Naive thymus-derived CD4-positive, alpha-beta T cell (primary cell): ENCODE measurements at regions not wholly inside any gene's neighbourhood (a gene's known extent, or its start where the extent isn't known, plus 50 kb on each side); places are given as distances from the start of the nearest gene placed in this dataset.

Experiments
- ATAC-seq: fragments of 150-1000 bp; cut with Tn5 transposase; 2 replicates; pipeline ENCODE4 v1.10.0; 2021; ENCODE audit warnings: mild to moderate bottlenecking, moderate library complexity
- CTCF ChIA-PET: fragments of 350-600 bp; sonication (Branson Sonifier 250); formaldehyde crosslinking; loops from one replicate; lab custom pipeline; 2021; ENCODE audit warnings: antibody characterized with exemption; lab: Charles Lee
- POLR2A ChIA-PET: fragments of 350-600 bp; sonication (Branson Sonifier 250); formaldehyde crosslinking; loops from one replicate; lab custom pipeline; 2021; ENCODE audit warnings: antibody characterized with exemption, inconsistent platforms; lab: Charles Lee
- DNase-seq, 9 donors: peaks; one replicate each; pipeline versions ENCODE4 v3.0.0 to v3.0.0-alpha.2; 2020 to 2022; ENCODE audit warnings: mixed read lengths in 1 of 9
- H3K27ac ChIP-seq: one replicate; pipeline ENCODE4 v1.7.0; 2013; ENCODE audit warnings: mild to moderate bottlenecking, low read depth, low read length, moderate library complexity
- H3K27me3 ChIP-seq, 2 donors: one replicate each; pipeline ENCODE4 v1.7.0; 2013; ENCODE audit warnings: low read length in 2 of 2, mild to moderate bottlenecking in 2 of 2, moderate library complexity in 2 of 2; ENCODE audit not compliant: control insufficient read depth in 2 of 2, insufficient read depth in 2 of 2
- H3K36me3 ChIP-seq, 3 experiments: 1 replicate in 2 of 3; 2 replicates in 1 of 3; pipeline ENCODE4 v1.7.0; 2013; ENCODE audit warnings: low read length in 3 of 3, mild to moderate bottlenecking in 3 of 3, moderate library complexity in 1 of 3; ENCODE audit not compliant: insufficient read depth in 3 of 3, control insufficient read depth in 2 of 3
- H3K4me1 ChIP-seq, 2 donors: one replicate each; pipeline ENCODE4 v1.7.0; 2013; ENCODE audit warnings: low read length in 2 of 2, mild to moderate bottlenecking in 2 of 2, moderate library complexity in 1 of 2; ENCODE audit not compliant: control insufficient read depth in 2 of 2, insufficient read depth in 2 of 2
- H3K4me3 ChIP-seq: 2 replicates; pipeline ENCODE4 v1.7.0; 2013; ENCODE audit warnings: mild to moderate bottlenecking, low read length
- H3K9me3 ChIP-seq, 3 experiments: 1 replicate in 2 of 3; 2 replicates in 1 of 3; pipeline ENCODE4 v1.7.0; 2013; ENCODE audit warnings: low read length in 3 of 3; ENCODE audit not compliant: control insufficient read depth in 2 of 3
- H3K27ac Mint-ChIP-seq, 9 donors: one replicate each; pipeline ENCODE4 v1.8.0; 2020 to 2022; ENCODE audit warnings: mixed read lengths in 9 of 9, mild to moderate bottlenecking in 8 of 9, moderate library complexity in 5 of 9, inconsistent platforms in 2 of 9
- H3K27me3 Mint-ChIP-seq, 5 donors: one replicate each; pipeline ENCODE4 v1.8.0; 2021 to 2022; ENCODE audit warnings: mixed read lengths in 5 of 5, mild to moderate bottlenecking in 1 of 5
- H3K36me3 Mint-ChIP-seq, 5 donors: one replicate each; pipeline ENCODE4 v1.8.0; 2020 to 2022; ENCODE audit warnings: mixed read lengths in 5 of 5, mild to moderate bottlenecking in 3 of 5, inconsistent platforms in 1 of 5
- H3K4me1 Mint-ChIP-seq, 7 donors: one replicate each; pipeline ENCODE4 v1.8.0; 2020 to 2022; ENCODE audit warnings: mixed read lengths in 7 of 7, mild to moderate bottlenecking in 3 of 7, inconsistent platforms in 1 of 7
- H3K4me3 Mint-ChIP-seq, 10 donors: one replicate each; pipeline ENCODE4 v1.8.0; 2020 to 2022; ENCODE audit warnings: mild to moderate bottlenecking in 10 of 10, mixed read lengths in 10 of 10, moderate library complexity in 6 of 10, inconsistent platforms in 2 of 10
- H3K9me3 Mint-ChIP-seq, 11 donors: one replicate each; pipeline ENCODE4 v1.8.0; 2020 to 2022; ENCODE audit warnings: mixed read lengths in 11 of 11, mild to moderate bottlenecking in 4 of 11, inconsistent platforms in 1 of 11, moderate library complexity in 1 of 11
- intact Hi-C, 2 donors: fragments of 100-400 bp; cut with micrococcal nuclease; formaldehyde crosslinking; loops; one replicate each; pipeline ENCODE4 v1.15.1; 2023

DNA sequence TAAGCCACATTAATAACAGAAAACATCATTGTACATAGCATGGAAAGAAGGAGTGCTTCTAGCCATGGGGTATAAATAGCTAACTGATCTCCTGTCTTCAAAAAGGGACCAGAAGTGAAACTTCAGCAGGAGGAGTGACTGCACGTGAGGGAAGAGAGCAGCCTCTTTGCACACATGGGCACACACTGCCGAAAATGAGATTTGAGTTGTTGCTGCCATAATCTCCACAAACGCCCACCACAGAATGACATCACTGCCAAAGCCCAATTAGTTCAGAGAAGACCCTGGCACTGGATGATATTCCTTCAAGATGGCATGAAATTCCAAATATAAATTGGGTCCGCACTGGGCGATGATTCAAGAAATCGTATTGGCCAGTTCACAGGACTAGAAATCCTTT, 238.9 kb upstream of the NR4A3 start:
- Histone ChIP-seq H3K27ac (no peak overlapping the region), H3K4me1 (no peaks in the 10 kb centered on the region), H3K9me3 (no peaks in the 10 kb centered on the region), H3K4me3 (no peak overlapping the region), H3K36me3 (no peaks in the 10 kb centered on the region), H3K27me3 (no peaks in the 10 kb centered on the region)
- no peak for ATAC-seq
- Mint-ChIP-seq H3K27ac (no peak overlapping the region), H3K9me3 (peaks cover 0 to 1% (median 0%) of the 10 kb centered on the region in 11 donors), H3K4me3 (no peak overlapping the region), H3K4me1 (peaks cover 0 to 3% (median 0%) of the 10 kb centered on the region in 7 donors), H3K36me3 (no peaks in the 10 kb centered on the region), H3K27me3 (peaks cover 6 to 12% (median 9%) of the 10 kb centered on the region in 5 donors)
- intact Hi-C loops = no loop called here
- CTCF ChIA-PET = no interaction called here
- POLR2A ChIA-PET = no interaction called here
- no peak for DNase-seq

GRCh38 chr9:99588299-99588698, 233.4 kb upstream of the NR4A3 start:
- CTCF ChIA-PET = no interaction called here
- Histone ChIP-seq H3K4me3 (no peak overlapping the region), H3K4me1 (no peaks in the 10 kb centered on the region), H3K9me3 (no peaks in the 10 kb centered on the region), H3K27ac (no peak overlapping the region), H3K36me3 (no peaks in the 10 kb centered on the region), H3K27me3 (no peaks in the 10 kb centered on the region)
- Mint-ChIP-seq H3K4me3 (no peak overlapping the region), H3K4me1 (peaks cover 0 to 2% (median 0%) of the 10 kb centered on the region in 7 donors), H3K9me3 (peaks cover 0 to 4% (median 0%) of the 10 kb centered on the region in 11 donors), H3K27me3 (peaks cover 5 to 23% (median 22%) of the 10 kb centered on the region in 5 donors), H3K27ac (no peak overlapping the region), H3K36me3 (no peaks in the 10 kb centered on the region)
- POLR2A ChIA-PET = no interaction called here
- intact Hi-C loops = no loop called here
- DNase-seq (no peak), ATAC-seq (no peak)

- DNase-seq (no peak), ATAC-seq (no peak)
- Mint-ChIP-seq H3K27ac (no peak overlapping the region), H3K36me3 (no peaks in the 10 kb centered on the region), H3K4me1 (peaks cover 0 to 2% (median 0%) of the 10 kb centered on the region in 7 donors), H3K9me3 (peaks cover 0 to 4% (median 0%) of the 10 kb centered on the region in 11 donors), H3K27me3 (peaks cover under 1 to 23% (median 17%) of the 10 kb centered on the region in 5 donors), H3K4me3 (no peak overlapping the region)
- Histone ChIP-seq H3K27ac (no peak overlapping the region), H3K4me3 (no peak overlapping the region), H3K36me3 (no peaks in the 10 kb centered on the region), H3K27me3 (no peaks in the 10 kb centered on the region), H3K9me3 (no peaks in the 10 kb centered on the region), H3K4me1 (no peaks in the 10 kb centered on the region)
- intact Hi-C loops = no loop called here
- ChIA-PET CTCF (no interaction called here), POLR2A (no interaction called here)
Measured at GRCh38 chr9:99588747-99589146, 232.9 kb upstream of the NR4A3 start.

GRCh38 chr9:99590410-99590809, 231.3 kb upstream of the NR4A3 start:
- Histone ChIP-seq H3K9me3 (no peaks in the 10 kb centered on the region), H3K4me3 (no peak overlapping the region), H3K27me3 (no peaks in the 10 kb centered on the region), H3K27ac (no peak overlapping the region), H3K4me1 (no peaks in the 10 kb centered on the region), H3K36me3 (no peaks in the 10 kb centered on the region)
- ATAC-seq (peak; percentile 62), DNase-seq (no peak)
- intact Hi-C loops = no loop called here
- Mint-ChIP-seq H3K4me1 (peaks cover 0 to 2% (median 0%) of the 10 kb centered on the region in 7 donors), H3K27ac (no peak overlapping the region), H3K36me3 (no peaks in the 10 kb centered on the region), H3K4me3 (no peak overlapping the region), H3K9me3 (peaks cover 0 to 4% (median 0%) of the 10 kb centered on the region in 11 donors), H3K27me3 (peaks cover 5 to 23% (median 19%) of the 10 kb centered on the region in 5 donors)
- CTCF ChIA-PET = no interaction called here
- POLR2A ChIA-PET = no interaction called here

DNA sequence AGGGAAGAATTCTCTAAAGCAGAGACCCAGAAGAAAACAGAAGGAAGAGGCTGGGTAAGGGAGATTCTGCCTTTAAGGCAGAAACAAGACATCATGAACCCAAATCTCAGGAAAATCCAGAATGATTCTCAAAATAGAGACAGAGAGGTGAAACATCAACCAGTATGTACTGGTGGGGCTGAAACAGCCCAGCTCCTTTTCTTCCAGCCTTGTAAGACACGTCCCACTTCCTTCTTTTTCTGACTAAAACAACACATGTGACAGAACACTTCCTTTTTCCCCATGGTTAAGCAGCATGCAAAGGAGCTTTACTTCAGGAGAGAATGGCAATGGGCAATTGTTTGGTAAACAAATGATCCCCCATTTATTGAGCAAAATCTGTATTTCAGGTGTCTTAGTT, 230.8 kb upstream of the NR4A3 start:
- no peak overlapping the region for H3K27ac ChIP-seq
- peak; percentile 73 for ATAC-seq

GRCh38 chr9:99591770-99592169, 229.9 kb upstream of the NR4A3 start:
- Mint-ChIP-seq H3K27me3 (peaks cover 10 to 29% (median 15%) of the 10 kb centered on the region in 5 donors), H3K4me1 (peaks cover 0 to 3% (median 0%) of the 10 kb centered on the region in 7 donors), H3K9me3 (peaks cover 0 to 4% (median 0%) of the 10 kb centered on the region in 11 donors), H3K27ac (no peak overlapping the region), H3K36me3 (no peaks in the 10 kb centered on the region), H3K4me3 (no peak overlapping the region)
- no peak overlapping the region for H3K27ac ChIP-seq
- H3K36me3 ChIP-seq = no peaks in the 10 kb centered on the region
- ATAC-seq = no peak
- no peaks in the 10 kb centered on the region for H3K4me1 ChIP-seq
- intact Hi-C loops = no loop called here
- no peak for DNase-seq
- H3K4me3 ChIP-seq = no peak overlapping the region
- no peaks in the 10 kb centered on the region for H3K9me3 ChIP-seq
- ChIA-PET CTCF (no interaction called here), POLR2A (no interaction called here)
- no peaks in the 10 kb centered on the region for H3K27me3 ChIP-seq

More for the DNA sequence above, 230.8 kb upstream of the NR4A3 start:
- peaks cover 9 to 25% (median 21%) of the 10 kb centered on the region in 5 donors for H3K27me3 Mint-ChIP-seq
- H3K9me3 Mint-ChIP-seq = peaks cover 0 to 4% (median 0%) of the 10 kb centered on the region in 11 donors
- H3K36me3 ChIP-seq = no peaks in the 10 kb centered on the region
- ChIA-PET POLR2A (no interaction called here), CTCF (no interaction called here)
- intact Hi-C loops = no loop called here
- H3K4me3 Mint-ChIP-seq = no peak overlapping the region
- no peaks in the 10 kb centered on the region for H3K36me3 Mint-ChIP-seq
- H3K4me1 Mint-ChIP-seq = peaks cover 0 to 3% (median 0%) of the 10 kb centered on the region in 7 donors
- no peak overlapping the region for H3K4me3 ChIP-seq
- H3K27me3 ChIP-seq = no peaks in the 10 kb centered on the region
- H3K9me3 ChIP-seq = no peaks in the 10 kb centered on the region
- no peaks in the 10 kb centered on the region for H3K4me1 ChIP-seq
- H3K27ac Mint-ChIP-seq = no peak overlapping the region
- no peak for DNase-seq

DNA sequence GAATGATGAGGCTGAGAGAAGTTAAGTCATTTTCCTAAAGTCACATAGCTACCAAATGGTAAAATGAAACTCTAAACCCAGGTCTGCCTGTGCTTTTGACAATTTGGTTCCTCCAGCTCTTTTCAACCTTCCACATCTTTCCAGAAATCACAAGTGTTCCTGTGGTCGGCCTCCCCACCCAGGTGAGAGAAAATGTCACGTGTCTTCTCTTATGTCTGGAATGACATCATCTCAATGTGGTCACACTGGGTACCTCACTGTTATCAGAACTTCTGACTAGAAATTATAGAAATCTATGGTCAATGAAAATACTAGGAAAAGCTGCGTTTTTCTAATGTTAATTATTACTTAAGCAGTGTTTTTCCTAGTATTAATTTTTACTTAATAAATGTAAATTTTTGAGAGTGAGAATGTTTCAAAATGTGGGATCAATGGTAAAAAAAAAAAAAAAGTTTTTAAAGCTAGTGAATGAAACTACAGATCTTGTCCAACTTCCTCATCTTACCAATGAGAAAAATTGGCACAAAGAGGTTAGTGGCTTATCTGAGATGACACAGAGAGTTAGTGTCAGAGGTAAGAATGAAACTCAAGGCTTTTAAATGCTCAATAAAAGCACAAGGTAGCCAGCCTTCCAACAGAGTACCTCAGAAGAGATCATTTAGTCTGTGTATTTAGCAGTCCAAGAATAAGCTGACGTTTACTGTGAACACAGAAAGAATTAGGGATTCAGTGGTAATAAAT, 228.7 kb upstream of the NR4A3 start:
- DNase-seq = no peak
- intact Hi-C loops = no loop called here
- Histone ChIP-seq H3K4me3 (no peak overlapping the region), H3K27me3 (no peaks in the 10 kb centered on the region), H3K36me3 (no peaks in the 10 kb centered on the region), H3K27ac (no peak overlapping the region), H3K4me1 (no peaks in the 10 kb centered on the region), H3K9me3 (no peaks in the 10 kb centered on the region)
- H3K27me3 Mint-ChIP-seq = peaks cover 10 to 29% (median 18%) of the 10 kb centered on the region in 5 donors
- ATAC-seq = no peak
- H3K27ac Mint-ChIP-seq = no peak overlapping the region
- peaks cover 0 to 4% (median 0%) of the 10 kb centered on the region in 11 donors for H3K9me3 Mint-ChIP-seq
- H3K4me3 Mint-ChIP-seq = no peak overlapping the region
- CTCF ChIA-PET = interaction anchor here (0.7 kb wide), 1 partner anchor 1136 kb away, joined by 3 read pairs; no protein-coding TSS in a partner anchor
- POLR2A ChIA-PET = no interaction called here
- H3K36me3 Mint-ChIP-seq = no peaks in the 10 kb centered on the region
- peaks cover 0 to 3% (median 0%) of the 10 kb centered on the region in 7 donors for H3K4me1 Mint-ChIP-seq
